ENCODE measurements at regions not wholly inside any gene's neighbourhood (a gene's known extent, or its start where the extent isn't known, plus 50 kb on each side); places are given as distances from the start of the nearest gene placed in this dataset.

DNA sequence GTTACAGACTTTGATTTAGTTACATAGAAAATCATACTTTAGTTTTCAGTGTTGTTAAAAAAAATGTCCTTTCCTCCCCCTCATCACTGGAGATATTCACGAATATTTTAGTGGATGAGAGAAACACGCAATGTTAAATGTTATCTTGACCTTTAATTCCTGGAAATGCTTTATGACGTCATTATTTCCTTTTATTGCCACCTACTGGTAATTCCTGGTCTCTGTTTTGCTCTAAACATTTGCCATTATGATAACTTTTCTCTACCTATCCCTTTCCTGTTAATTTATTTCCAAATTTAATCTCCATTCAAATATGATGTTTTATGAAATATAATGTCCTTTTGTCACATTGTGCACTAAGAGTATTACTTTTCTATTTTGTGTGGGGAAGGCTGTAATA is 770.6 kb downstream of the FAM181B start (continued):
- TF ChIP-seq, protein P1, sequence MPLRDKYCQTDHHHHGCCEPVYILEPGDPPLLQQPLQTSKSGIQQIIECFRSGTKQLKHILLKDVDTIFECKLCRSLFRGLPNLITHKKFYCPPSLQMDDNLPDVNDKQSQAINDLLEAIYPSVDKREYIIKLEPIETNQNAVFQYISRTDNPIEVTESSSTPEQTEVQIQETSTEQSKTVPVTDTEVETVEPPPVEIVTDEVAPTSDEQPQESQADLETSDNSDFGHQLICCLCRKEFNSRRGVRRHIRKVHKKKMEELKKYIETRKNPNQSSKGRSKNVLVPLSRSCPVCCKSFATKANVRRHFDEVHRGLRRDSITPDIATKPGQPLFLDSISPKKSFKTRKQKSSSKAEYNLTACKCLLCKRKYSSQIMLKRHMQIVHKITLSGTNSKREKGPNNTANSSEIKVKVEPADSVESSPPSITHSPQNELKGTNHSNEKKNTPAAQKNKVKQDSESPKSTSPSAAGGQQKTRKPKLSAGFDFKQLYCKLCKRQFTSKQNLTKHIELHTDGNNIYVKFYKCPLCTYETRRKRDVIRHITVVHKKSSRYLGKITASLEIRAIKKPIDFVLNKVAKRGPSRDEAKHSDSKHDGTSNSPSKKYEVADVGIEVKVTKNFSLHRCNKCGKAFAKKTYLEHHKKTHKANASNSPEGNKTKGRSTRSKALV (CRISPR knock-in tag; IDR thresholded peaks at IDR 0.05), result no peak
- TF ChIP-seq ZNF431 (CRISPR knock-in tag; IDR thresholded peaks at IDR 0.05; ENCODE audit: borderline replicate concordance, low read depth), result no peak
- no peak for TF ChIP-seq HMG20B (CRISPR knock-in tag; conservative IDR thresholded peaks at IDR 0.05)
- TF ChIP-seq ATF7 (IDR thresholded peaks at IDR 0.05), result peak; percentile 100
- TF ChIP-seq ATF7 (CRISPR knock-in tag; IDR thresholded peaks at IDR 0.05), result no peak
- peak; percentile 76 for TF ChIP-seq ATF1 (CRISPR knock-in tag; IDR thresholded peaks at IDR 0.05)
- no peak for TF ChIP-seq AGO1 (IDR thresholded peaks at IDR 0.05; ENCODE audit: low read depth, low read length, poor library complexity, severe bottlenecking)
- TF ChIP-seq, protein P2, sequence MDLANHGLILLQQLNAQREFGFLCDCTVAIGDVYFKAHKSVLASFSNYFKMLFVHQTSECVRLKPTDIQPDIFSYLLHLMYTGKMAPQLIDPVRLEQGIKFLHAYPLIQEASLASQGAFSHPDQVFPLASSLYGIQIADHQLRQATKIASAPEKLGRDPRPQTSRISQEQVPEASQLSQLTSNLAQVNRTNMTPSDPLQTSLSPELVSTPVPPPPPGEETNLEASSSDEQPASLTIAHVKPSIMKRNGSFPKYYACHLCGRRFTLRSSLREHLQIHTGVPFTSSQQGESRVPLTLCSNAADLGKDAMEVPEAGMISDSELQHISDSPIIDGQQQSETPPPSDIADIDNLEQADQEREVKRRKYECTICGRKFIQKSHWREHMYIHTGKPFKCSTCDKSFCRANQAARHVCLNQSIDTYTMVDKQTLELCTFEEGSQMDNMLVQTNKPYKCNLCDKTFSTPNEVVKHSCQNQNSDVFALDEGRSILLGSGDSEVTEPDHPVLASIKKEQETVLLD (CRISPR knock-in tag; IDR thresholded peaks at IDR 0.05; ENCODE audit: low read depth), result no peak

DNA sequence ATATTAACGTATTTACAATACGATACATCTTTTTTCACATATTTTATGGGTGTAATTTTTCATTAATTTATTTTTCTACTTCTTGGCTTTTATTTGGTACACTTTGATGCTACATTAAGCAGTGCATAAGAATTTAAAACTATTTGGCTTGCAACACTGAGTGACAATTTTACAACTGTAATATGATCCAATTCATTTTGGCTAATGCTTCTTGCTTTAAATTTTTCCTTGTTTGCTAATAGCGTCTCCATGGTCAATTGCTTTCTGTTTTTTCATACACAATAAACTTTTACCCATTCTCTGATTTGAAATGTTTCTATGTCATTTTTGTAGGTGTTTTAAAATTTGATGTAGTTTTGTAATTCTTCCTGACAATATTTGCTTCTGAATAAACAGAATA is 773.2 kb downstream of the FAM181B start:
- TF ChIP-seq, protein P3, sequence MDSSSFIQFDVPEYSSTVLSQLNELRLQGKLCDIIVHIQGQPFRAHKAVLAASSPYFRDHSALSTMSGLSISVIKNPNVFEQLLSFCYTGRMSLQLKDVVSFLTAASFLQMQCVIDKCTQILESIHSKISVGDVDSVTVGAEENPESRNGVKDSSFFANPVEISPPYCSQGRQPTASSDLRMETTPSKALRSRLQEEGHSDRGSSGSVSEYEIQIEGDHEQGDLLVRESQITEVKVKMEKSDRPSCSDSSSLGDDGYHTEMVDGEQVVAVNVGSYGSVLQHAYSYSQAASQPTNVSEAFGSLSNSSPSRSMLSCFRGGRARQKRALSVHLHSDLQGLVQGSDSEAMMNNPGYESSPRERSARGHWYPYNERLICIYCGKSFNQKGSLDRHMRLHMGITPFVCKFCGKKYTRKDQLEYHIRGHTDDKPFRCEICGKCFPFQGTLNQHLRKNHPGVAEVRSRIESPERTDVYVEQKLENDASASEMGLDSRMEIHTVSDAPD (CRISPR knock-in tag; IDR thresholded peaks at IDR 0.05), result no peak
- TF ChIP-seq, protein P4, sequence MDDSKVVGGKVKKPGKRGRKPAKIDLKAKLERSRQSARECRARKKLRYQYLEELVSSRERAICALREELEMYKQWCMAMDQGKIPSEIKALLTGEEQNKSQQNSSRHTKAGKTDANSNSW (CRISPR knock-in tag; IDR thresholded peaks at IDR 0.05; ENCODE audit: borderline replicate concordance), result no peak
- TF ChIP-seq SIN3B (IDR thresholded peaks at IDR 0.05; ENCODE audit: low read length) (no peak), ZNF180 (CRISPR knock-in tag; IDR thresholded peaks at IDR 0.05; ENCODE audit: borderline replicate concordance, low read depth) (no peak), ZNF44 (CRISPR knock-in tag; IDR thresholded peaks at IDR 0.05) (no peak), ETV6 (CRISPR knock-in tag; conservative IDR thresholded peaks at IDR 0.05) (no peak), SAP130 (CRISPR knock-in tag; IDR thresholded peaks at IDR 0.05; ENCODE audit: low read depth) (no peak), ZMAT3 (CRISPR knock-in tag; conservative IDR thresholded peaks at IDR 0.05) (no peak)
- WGBS (ENCODE audit: low lambda C conversion rate), result 0% methylated on average over 3 of the region's 3 CpGs
- ATAC-seq, result no peak
- Histone ChIP-seq H4K20me1 (ENCODE audit: insufficient read depth, low read length) (no peaks in the 10 kb centered on the region), H3K27me3 (ENCODE audit: control insufficient read depth in 1 of 2, insufficient read depth in 2 of 2, low read length in 2 of 2) (no peaks in the 10 kb centered on the region), H3K79me2 (ENCODE audit: insufficient read depth, low read length) (no peaks in the 10 kb centered on the region), H3K9me3 (ENCODE audit: low read length) (no peaks in the 10 kb centered on the region), H3K36me3 (replicated peaks in 1 of 2; ENCODE audit: control insufficient read depth in 1 of 2, insufficient read depth in 2 of 2, low read length in 2 of 2) (no peaks in the 10 kb centered on the region), H3K4me2 (ENCODE audit: low read depth, low read length) (no peak overlapping the region), H2AFZ (ENCODE audit: low read length) (no peak overlapping the region), H3K4me1 (ENCODE audit: insufficient read depth, low read length) (no peaks in the 10 kb centered on the region), H3K4me3 (replicated peaks in 1 of 3; ENCODE audit: insufficient read depth in 1 of 3, low read depth in 2 of 3, low read length in 3 of 3) (no peak overlapping the region), H3K27ac (ENCODE audit: extremely low read length, insufficient read depth, low read length) (no peak overlapping the region), H3K9ac (ENCODE audit: insufficient read depth, low read depth, low read length) (no peak overlapping the region)
- in situ Hi-C loops (cut with HindIII; ENCODE audit: extremely low pct_ligation_motif_present, low pct_unique_long_range_greater_than_20kb) (no loop called here), intact Hi-C loops (cut with micrococcal nuclease; ENCODE audit: unreplicated experiment) (no loop called here)
- BruUV-seq (replicated peaks), result no TSS peak
- POLR2A ChIA-PET, result no interaction called here
- CTCF ChIA-PET (ENCODE audit: low intra/inter-chr PET ratio, low total read pairs), result no interaction called here
- no peak for FAIRE-seq
- DNase-seq (ENCODE audit: low spot score), result no peak
